ENCODE measurements at regions not wholly inside any gene's neighbourhood (a gene's known extent, or its start where the extent isn't known, plus 50 kb on each side); places are given as distances from the start of the nearest gene placed in this dataset.

DNA sequence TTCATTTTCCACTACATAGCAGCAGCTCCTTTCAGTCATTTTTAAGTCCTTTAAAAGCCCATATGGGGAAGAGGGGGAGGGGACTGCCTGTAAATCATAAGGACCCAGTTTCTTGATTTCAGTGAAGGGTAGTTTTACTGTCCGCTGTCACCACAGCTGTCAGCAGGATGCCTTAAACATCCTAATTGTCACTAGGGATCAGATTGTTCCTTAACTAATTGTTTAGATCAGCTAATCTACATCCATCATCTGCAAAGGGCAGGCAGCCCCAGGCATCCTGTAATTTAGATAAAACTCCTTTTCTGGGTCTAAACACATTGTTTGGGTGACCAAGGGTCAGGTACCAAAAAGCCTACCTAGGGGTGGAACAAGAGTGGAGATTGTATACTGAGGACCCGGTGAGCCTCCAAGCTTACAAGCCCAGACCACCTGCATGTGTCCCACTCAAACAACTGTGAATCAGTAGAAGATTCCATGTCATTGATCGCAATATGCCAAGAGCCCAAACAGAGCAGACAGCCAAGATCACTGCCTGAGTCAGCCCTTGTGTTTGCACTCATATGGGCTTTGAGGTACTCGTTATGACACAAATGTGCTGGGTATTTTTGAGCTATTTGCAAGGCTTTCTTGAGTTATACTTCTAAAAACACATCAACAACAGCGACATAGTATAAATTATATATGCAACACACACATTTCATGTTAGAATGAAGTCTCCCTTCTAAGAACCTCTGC lies 198.7 kb upstream of the CEP162 start:
- TF ChIP-seq, protein P1, sequence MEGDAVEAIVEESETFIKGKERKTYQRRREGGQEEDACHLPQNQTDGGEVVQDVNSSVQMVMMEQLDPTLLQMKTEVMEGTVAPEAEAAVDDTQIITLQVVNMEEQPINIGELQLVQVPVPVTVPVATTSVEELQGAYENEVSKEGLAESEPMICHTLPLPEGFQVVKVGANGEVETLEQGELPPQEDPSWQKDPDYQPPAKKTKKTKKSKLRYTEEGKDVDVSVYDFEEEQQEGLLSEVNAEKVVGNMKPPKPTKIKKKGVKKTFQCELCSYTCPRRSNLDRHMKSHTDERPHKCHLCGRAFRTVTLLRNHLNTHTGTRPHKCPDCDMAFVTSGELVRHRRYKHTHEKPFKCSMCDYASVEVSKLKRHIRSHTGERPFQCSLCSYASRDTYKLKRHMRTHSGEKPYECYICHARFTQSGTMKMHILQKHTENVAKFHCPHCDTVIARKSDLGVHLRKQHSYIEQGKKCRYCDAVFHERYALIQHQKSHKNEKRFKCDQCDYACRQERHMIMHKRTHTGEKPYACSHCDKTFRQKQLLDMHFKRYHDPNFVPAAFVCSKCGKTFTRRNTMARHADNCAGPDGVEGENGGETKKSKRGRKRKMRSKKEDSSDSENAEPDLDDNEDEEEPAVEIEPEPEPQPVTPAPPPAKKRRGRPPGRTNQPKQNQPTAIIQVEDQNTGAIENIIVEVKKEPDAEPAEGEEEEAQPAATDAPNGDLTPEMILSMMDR (IDR thresholded peaks at IDR 0.05): no peak
- TF ChIP-seq POLR2A (IDR thresholded peaks at IDR 0.05): no peak
